Occipital lobe (tissue), 1 donor: ENCODE measurements at regions not wholly inside any gene's neighbourhood (a gene's known extent, or its start where the extent isn't known, plus 50 kb on each side); places are given as distances from the start of the nearest gene placed in this dataset.
"Not testable (repeated sequence)": the region's sequence is repeated elsewhere in the genome, so short reads cannot be mapped to it uniquely, and the experiment has no call there.

Source experiments
- DNase-seq: peaks from one replicate; lab custom pipeline; 2025; lab: John Stamatoyannopoulos, UW

GRCh38 chr3:64438066-64438465, 212.8 kb upstream of the PRICKLE2 start:
- no peak for DNase-seq

- no peak for DNase-seq
These were observed 211.9 kb upstream of the PRICKLE2 start for GRCh38 chr3:64437131-64437530.

- not testable (repeated sequence) for DNase-seq
These were observed 209.8 kb upstream of the PRICKLE2 start for GRCh38 chr3:64435023-64435422.

GRCh38 chr3:64432870-64433269, 207.6 kb upstream of the PRICKLE2 start:
- DNase-seq: no peak

- no peak for DNase-seq
These were observed 206.3 kb upstream of the PRICKLE2 start for GRCh38 chr3:64431526-64432091.

- DNase-seq: no peak
These were observed 202.4 kb upstream of the PRICKLE2 start for GRCh38 chr3:64427671-64428070.

GRCh38 chr3:64426551-64426950, 201.3 kb upstream of the PRICKLE2 start:
- no peak for DNase-seq

DNA sequence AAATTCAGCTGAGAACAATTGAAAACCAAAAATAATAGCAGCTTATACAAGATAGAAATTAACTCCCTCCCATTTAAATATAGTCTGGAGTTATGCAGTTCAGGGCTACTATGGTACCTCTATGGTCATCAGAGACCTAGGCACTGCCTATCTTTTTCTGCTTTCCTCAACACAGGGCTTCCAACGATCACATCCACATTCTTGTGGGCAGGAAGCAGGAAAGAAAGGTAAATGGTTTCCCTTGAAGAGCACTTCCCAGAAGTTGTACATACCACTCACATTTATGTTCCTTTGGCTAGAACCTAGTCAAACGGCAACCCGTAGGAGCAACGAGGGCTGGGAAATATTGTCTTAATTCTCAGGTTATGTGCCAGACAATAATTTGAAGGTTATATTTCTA, 197.7 kb upstream of the PRICKLE2 start:
- DNase-seq: no peak

DNA sequence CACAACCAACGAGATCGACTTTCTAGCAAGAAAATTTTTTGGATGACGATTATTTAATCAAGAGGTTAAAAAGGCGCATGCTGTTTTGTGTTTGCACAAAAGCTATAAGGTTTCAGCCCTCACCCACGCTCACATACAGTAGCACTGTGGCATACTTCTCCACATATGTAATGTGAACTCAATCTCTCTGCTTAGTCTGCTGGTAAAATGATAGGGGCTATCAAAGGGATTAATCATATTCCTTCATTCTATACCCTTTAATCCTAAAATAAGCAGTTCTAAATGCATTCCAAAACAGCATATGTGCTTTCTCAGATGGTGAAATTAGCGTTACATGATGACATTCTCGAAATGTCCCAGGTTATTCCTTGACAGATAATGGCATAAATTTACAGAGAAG, 196.9 kb upstream of the PRICKLE2 start:
- DNase-seq: no peak

DNA sequence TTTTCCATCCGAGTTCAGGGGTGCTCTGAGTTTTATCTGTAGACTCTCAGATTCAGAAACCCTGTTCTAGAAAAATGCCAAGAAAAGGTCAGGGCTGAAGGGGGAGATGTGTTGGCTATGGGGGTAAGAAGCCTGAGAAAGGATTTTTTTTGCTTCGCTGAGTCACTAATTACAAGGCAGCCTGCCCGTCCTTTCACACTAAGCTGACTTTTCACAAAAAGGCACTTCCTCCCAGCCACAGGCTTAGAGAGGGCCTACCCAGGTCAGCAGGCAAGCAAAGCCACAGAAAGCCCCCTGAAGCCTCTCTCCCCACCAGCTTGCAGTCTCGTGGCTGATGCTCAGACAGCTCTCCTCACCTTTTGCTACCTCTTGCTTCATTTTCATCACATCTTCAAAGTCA, 192.6 kb upstream of the PRICKLE2 start:
- no peak for DNase-seq

DNA sequence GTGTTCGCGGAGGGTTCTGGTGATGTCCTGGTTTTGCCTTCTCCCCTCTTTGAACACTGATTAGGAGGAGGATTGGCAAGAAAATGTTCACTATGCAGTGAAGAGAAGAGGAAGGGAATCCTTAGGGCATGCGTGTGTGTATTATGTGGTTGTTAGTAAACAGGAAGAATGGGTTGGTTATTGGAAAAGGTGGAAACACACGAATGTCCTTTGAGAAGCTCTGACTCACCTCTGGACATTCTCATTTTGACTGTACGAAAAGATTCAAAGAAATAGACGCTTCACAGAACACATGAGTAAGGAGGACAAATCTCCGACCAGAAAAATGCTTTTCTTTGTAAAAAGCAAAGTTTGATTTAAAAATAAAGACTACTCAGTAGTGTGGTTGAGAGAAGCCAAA, 188.8 kb upstream of the PRICKLE2 start:
- DNase-seq: no peak

DNA sequence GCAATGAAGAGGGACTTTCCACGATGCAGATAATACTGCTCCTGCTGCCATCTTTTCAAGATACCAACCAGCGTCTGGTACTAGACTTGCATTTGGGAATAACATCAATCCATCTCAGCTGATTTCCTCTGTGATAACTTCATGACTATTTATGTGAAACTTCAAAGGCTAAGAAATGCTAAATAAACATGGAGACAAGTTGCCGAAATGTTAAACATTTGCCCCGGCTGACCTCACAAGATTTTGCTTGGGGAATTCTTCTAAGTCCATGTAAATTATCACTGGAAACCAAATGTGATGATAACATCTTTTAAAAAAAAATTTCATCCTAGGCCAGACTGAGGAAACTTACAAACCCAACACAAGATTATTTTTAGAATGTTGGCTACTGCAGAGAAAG, 185.8 kb upstream of the PRICKLE2 start:
- DNase-seq: no peak

DNA sequence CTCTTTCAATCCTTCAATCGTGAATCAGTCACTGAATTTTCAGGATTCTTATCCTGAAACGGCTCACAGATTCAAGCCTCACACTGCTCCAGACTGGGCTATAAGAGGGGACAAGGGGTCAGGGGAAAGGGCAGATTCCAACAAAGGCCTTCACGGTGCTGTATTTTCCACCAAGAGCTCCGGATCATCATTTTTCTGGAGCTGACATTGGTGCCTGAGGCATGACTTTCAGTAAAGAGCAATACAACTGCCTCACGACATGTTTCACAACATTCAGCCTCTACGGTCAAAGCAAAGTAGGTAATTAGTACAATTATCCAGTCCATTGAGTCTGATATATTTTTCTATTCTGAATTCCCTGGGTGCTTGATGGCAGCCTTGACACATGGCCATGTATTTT, 185.0 kb upstream of the PRICKLE2 start:
- DNase-seq: no peak

- no peak for DNase-seq
These were observed 183.5 kb upstream of the PRICKLE2 start for GRCh38 chr3:64408770-64409169.

DNA sequence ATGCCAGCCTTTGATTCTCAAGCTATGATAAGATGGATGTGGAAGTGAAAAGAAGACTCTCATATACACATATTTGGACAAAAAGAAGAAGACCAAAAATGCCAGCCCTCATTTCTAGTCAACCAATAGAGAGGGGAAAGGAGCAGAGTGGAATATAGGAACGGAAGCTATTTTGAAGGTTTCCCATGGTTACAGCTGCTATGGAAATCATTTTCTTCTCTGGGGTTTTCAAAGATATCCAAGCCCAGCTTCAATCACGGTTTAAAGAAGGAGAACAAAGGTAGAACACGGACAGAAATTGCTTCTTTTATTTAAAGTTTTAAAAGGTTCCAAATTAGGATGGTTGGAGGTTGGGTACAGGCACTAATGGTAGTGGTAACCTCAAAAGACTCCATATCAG, 181.0 kb upstream of the PRICKLE2 start:
- DNase-seq: no peak

- no peak for DNase-seq
These were observed 180.1 kb upstream of the PRICKLE2 start for GRCh38 chr3:64405211-64405835.

DNA sequence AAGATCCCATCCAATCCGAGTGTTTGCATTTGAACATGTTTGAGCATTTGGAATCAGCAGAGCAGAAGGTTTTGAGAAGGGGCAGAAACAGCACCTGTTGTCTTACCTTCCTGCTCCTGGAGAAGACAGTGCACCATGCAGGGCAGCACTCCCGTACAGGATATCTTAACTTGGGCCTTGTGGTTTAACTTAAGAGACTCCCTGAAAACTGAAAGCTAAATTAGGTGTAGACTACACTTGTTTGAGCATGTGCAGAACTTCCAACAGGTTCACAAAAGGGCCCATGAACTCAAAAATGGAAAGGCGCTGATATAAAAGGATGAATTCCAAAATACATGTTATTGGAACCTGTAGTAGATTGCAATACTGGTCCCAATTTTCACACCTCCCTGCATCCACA, 175.4 kb upstream of the PRICKLE2 start:
- DNase-seq: no peak

GRCh38 chr3:64399205-64399800, 174.0 kb upstream of the PRICKLE2 start:
- no peak for DNase-seq

GRCh38 chr3:64398476-64398875, 173.2 kb upstream of the PRICKLE2 start:
- DNase-seq: no peak

GRCh38 chr3:64398006-64398405, 172.7 kb upstream of the PRICKLE2 start:
- DNase-seq: no peak

- no peak for DNase-seq
These were observed 172.3 kb upstream of the PRICKLE2 start for GRCh38 chr3:64397573-64397972.

- DNase-seq: no peak
These were observed 170.2 kb upstream of the PRICKLE2 start for GRCh38 chr3:64395490-64395889.

DNA sequence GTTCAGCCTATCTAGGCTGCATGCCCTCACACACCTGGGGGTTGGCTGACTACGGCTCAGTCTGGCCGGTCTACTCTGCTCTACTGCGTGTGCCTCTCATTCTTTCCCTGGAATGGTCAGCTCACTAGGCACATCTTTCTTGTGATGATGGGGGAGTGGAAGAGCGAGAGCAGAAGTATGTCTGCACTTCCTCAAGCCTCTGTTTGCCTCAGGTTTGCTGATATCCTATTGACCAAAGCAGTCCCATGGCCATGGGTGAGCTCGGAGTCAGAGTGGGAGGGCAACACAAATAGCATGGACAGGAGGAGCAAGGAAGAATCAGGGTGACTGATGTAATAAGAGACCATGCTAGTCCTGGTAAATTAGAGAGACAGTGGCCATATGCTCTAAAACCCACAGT, 167.9 kb upstream of the PRICKLE2 start:
- no peak for DNase-seq
